ENCODE measurements at regions not wholly inside any gene's neighbourhood (a gene's known extent, or its start where the extent isn't known, plus 50 kb on each side); places are given as distances from the start of the nearest gene placed in this dataset.

DNA sequence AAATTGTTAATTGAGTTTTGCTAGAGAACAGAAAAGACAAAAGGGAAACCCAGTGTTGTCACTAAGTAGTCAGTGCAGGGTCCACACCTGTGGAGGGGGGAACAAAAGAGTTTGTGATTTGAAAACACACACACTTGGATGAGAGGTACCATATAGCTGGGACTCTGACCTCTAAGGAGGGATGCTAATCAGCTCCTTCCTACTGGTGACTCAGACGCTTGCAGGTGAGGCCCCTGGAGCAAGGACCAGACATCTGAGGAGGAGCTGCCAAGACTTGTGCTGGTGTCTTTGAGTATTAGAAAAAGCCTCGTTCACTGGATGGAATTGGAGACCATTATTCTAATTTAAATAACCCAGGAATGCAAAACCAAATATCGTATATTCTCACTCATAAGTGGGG is 146.4 kb upstream of the MAP2 start:
- no peak for TF ChIP-seq POLR2AphosphoS5 (IDR thresholded peaks at IDR 0.05; ENCODE audit: low read depth, low read length)
- TF ChIP-seq, protein P1, sequence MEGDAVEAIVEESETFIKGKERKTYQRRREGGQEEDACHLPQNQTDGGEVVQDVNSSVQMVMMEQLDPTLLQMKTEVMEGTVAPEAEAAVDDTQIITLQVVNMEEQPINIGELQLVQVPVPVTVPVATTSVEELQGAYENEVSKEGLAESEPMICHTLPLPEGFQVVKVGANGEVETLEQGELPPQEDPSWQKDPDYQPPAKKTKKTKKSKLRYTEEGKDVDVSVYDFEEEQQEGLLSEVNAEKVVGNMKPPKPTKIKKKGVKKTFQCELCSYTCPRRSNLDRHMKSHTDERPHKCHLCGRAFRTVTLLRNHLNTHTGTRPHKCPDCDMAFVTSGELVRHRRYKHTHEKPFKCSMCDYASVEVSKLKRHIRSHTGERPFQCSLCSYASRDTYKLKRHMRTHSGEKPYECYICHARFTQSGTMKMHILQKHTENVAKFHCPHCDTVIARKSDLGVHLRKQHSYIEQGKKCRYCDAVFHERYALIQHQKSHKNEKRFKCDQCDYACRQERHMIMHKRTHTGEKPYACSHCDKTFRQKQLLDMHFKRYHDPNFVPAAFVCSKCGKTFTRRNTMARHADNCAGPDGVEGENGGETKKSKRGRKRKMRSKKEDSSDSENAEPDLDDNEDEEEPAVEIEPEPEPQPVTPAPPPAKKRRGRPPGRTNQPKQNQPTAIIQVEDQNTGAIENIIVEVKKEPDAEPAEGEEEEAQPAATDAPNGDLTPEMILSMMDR (IDR thresholded peaks at IDR 0.05), result no peak
- no peak for TF ChIP-seq SIN3A (IDR thresholded peaks at IDR 0.05; ENCODE audit: borderline replicate concordance, insufficient read depth, low read depth, low read length)
- TF ChIP-seq, protein P2, sequence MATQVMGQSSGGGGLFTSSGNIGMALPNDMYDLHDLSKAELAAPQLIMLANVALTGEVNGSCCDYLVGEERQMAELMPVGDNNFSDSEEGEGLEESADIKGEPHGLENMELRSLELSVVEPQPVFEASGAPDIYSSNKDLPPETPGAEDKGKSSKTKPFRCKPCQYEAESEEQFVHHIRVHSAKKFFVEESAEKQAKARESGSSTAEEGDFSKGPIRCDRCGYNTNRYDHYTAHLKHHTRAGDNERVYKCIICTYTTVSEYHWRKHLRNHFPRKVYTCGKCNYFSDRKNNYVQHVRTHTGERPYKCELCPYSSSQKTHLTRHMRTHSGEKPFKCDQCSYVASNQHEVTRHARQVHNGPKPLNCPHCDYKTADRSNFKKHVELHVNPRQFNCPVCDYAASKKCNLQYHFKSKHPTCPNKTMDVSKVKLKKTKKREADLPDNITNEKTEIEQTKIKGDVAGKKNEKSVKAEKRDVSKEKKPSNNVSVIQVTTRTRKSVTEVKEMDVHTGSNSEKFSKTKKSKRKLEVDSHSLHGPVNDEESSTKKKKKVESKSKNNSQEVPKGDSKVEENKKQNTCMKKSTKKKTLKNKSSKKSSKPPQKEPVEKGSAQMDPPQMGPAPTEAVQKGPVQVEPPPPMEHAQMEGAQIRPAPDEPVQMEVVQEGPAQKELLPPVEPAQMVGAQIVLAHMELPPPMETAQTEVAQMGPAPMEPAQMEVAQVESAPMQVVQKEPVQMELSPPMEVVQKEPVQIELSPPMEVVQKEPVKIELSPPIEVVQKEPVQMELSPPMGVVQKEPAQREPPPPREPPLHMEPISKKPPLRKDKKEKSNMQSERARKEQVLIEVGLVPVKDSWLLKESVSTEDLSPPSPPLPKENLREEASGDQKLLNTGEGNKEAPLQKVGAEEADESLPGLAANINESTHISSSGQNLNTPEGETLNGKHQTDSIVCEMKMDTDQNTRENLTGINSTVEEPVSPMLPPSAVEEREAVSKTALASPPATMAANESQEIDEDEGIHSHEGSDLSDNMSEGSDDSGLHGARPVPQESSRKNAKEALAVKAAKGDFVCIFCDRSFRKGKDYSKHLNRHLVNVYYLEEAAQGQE (IDR thresholded peaks at IDR 0.05; ENCODE audit: insufficient read depth in 1 of 2, low read depth in 2 of 2, low read length in 1 of 2), result no peak
